PC-3 (cell line): ENCODE measurements at regions not wholly inside any gene's neighbourhood (a gene's known extent, or its start where the extent isn't known, plus 50 kb on each side); places are given as distances from the start of the nearest gene placed in this dataset.

Experiments used
- ATAC-seq: fragments of 200-7000 bp; cut with Tn5 transposase; 2 replicates; pipeline ENCODE4 v1.9.1; 2020; ENCODE audit warnings: mild to moderate bottlenecking, moderate library complexity
- BruUV-seq: library from RNA; stranded (reverse); fragments of 400-500 nt; replicated peaks from 2 replicates; lab custom pipeline; 2021; lab: Mats Ljungman, UMichigan
- CTCF ChIA-PET: fragments of 300-600 bp; sonication (Branson Sonifier 250); formaldehyde crosslinking; loops from one replicate; lab custom pipeline; 2022; ENCODE audit warnings: antibody characterized with exemption; lab: Charles Lee
- POLR2A ChIA-PET: fragments of 300-600 bp; sonication (Branson Sonifier 250); formaldehyde crosslinking; loops from one replicate; lab custom pipeline; 2022; ENCODE audit warnings: antibody characterized with exemption; ENCODE audit not compliant: unreplicated experiment; lab: Charles Lee
- DNase-seq: peaks from one replicate; pipeline ENCODE4 v3.0.0-alpha.2; 2015
- H2AFZ ChIP-seq: fragments of 300-600 bp; sonication (generic); 2 replicates; pipeline ENCODE4 v1.6.0; 2016; ENCODE audit warnings: antibody characterized with exemption, low read length
- H3F3A ChIP-seq: fragments of 300-600 bp; sonication (generic); one replicate; pipeline ENCODE4 v1.6.0; 2017; ENCODE audit warnings: antibody characterized with exemption, low read length, control low read depth, mild to moderate bottlenecking; ENCODE audit not compliant: unreplicated experiment
- H3K27ac ChIP-seq: fragments of 300-600 bp; sonication (generic); 2 replicates; pipeline ENCODE4 v1.5.1; 2016; ENCODE audit warnings: mild to moderate bottlenecking, low read length
- H3K27me3 ChIP-seq: fragments of 300-600 bp; sonication (generic); 2 replicates; pipeline ENCODE4 v1.6.1; 2016; ENCODE audit warnings: low read length, mixed read lengths
- H3K36me3 ChIP-seq: fragments of 300-600 bp; sonication (generic); 2 replicates; pipeline ENCODE4 v1.6.1; 2016; ENCODE audit warnings: low read depth, mixed run types, low read length, mixed read lengths
- H3K4me1 ChIP-seq: fragments of 300-600 bp; sonication (generic); 2 replicates; pipeline ENCODE4 v1.5.1; 2016; ENCODE audit warnings: low read length; ENCODE audit not compliant: insufficient read depth
- H3K4me2 ChIP-seq: fragments of 300-600 bp; sonication (generic); 2 replicates; pipeline ENCODE4 v1.6.0; 2016; ENCODE audit warnings: low read length
- H3K4me3 ChIP-seq: fragments of 300-600 bp; sonication (generic); 2 replicates; pipeline ENCODE4 v1.5.1; 2016; ENCODE audit warnings: mild to moderate bottlenecking, low read length, mixed read lengths
- H3K79me2 ChIP-seq: fragments of 300-600 bp; sonication (generic); 2 replicates; pipeline ENCODE4 v1.6.1; 2017; ENCODE audit warnings: low read length, mixed read lengths
- H3K9ac ChIP-seq: fragments of 300-600 bp; sonication (generic); 2 replicates; pipeline ENCODE4 v1.6.0; 2016; ENCODE audit warnings: mild to moderate bottlenecking, low read length
- H3K9me2 ChIP-seq: fragments of 300-600 bp; sonication (generic); replicated peaks from 2 replicates; pipeline ENCODE4 v1.6.1; 2016; ENCODE audit warnings: mixed run types, low read length, mixed read lengths
- H3K9me3 ChIP-seq: fragments of 300-600 bp; sonication (generic); 2 replicates; pipeline ENCODE4 v1.6.1; 2016; ENCODE audit warnings: low read length, mixed read lengths
- H4K20me1 ChIP-seq: fragments of 300-600 bp; sonication (generic); 2 replicates; pipeline ENCODE4 v1.6.1; 2016; ENCODE audit warnings: low read length, mixed read lengths
- EZH2 ChIP-seq: fragments of 300-600 bp; sonication (generic); IDR thresholded peaks from one replicate; pipeline ENCODE4 v1.6.1; 2017; ENCODE audit warnings: antibody characterized with exemption, mild to moderate bottlenecking, low read length; ENCODE audit not compliant: unreplicated experiment
- EZH2phosphoT487 ChIP-seq: fragments of 300-600 bp; sonication (generic); IDR thresholded peaks from 2 replicates; pipeline ENCODE4 v1.6.1; 2018; ENCODE audit warnings: mild to moderate bottlenecking, antibody characterized with exemption, low read length, borderline replicate concordance
- intact Hi-C: fragments of 100-400 bp; cut with micrococcal nuclease; formaldehyde crosslinking; loops from 2 replicates; pipeline ENCODE4 v1.9.0; 2023
- TF ChIP-seq, protein P1 (sequence below): fragments of 300-600 bp; sonication (generic); conservative IDR thresholded peaks from 2 replicates; pipeline ENCODE4 v1.5.1; 2017; ENCODE audit warnings: antibody characterized with exemption, low read depth, mild to moderate bottlenecking, low read length

DNA sequence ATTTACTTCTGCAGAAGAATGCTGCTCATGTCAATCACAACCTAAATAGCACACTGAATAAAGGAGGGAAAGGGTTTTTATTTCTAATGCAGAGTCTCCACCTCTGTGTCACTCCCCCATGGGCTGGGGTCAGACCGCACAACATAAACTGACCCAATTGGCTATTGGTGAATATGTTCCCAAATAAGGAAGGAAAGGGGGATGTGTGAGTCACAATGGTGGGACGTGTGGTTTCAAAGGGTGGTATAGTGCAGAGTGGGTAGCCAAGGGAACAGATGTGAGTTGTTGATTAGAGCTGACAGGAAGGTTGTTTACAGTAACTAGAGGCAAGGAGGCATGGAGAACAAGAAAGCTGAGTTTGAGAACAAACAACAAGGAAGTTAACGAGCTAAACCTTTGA, 491.8 kb downstream of the ZPLD1 start:
- Histone ChIP-seq H3K4me3 (no peak overlapping the region), H3K4me2 (no peak overlapping the region), H3K79me2 (no peaks in the 10 kb centered on the region), H3K27ac (no peak overlapping the region), H3K36me3 (no peaks in the 10 kb centered on the region), H3K9me3 (peaks cover 25% of the 10 kb centered on the region; the same call in 1 of the 2 replicates), H3K9me2 (no peaks in the 10 kb centered on the region), H3K27me3 (no peaks in the 10 kb centered on the region), H3K9ac (no peak overlapping the region), H4K20me1 (no peaks in the 10 kb centered on the region), H2AFZ (no peak overlapping the region), H3K4me1 (no peaks in the 10 kb centered on the region), H3F3A (no peaks in the 10 kb centered on the region)
- ChIA-PET CTCF (no interaction called here), POLR2A (no interaction called here)
- no peak for ATAC-seq
- intact Hi-C loops, result no loop called here
- DNase-seq, result no peak
- BruUV-seq, result no TSS peak
- no peak for TF ChIP-seq EZH2
- TF ChIP-seq, protein P1, sequence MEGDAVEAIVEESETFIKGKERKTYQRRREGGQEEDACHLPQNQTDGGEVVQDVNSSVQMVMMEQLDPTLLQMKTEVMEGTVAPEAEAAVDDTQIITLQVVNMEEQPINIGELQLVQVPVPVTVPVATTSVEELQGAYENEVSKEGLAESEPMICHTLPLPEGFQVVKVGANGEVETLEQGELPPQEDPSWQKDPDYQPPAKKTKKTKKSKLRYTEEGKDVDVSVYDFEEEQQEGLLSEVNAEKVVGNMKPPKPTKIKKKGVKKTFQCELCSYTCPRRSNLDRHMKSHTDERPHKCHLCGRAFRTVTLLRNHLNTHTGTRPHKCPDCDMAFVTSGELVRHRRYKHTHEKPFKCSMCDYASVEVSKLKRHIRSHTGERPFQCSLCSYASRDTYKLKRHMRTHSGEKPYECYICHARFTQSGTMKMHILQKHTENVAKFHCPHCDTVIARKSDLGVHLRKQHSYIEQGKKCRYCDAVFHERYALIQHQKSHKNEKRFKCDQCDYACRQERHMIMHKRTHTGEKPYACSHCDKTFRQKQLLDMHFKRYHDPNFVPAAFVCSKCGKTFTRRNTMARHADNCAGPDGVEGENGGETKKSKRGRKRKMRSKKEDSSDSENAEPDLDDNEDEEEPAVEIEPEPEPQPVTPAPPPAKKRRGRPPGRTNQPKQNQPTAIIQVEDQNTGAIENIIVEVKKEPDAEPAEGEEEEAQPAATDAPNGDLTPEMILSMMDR, result no peak
- no peak for TF ChIP-seq EZH2phosphoT487

DNA sequence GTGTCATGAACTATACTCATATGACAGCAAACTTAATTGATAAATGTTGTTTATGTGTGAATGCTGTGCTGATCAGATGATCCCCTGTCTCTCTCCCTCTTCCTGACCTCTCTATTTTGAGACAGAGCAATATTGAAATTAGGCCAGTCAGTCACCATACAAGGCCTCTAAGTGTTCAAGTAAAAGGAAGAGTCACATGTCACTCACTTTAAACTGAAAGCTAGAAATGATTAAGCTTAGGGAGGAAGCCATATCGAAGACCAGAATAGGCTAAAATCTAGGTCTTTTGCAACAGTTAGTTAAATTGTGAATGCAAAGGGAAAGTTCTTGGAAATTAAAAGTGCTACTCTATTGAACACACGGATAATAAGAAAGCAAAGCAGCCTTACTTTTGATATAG, 498.6 kb downstream of the ZPLD1 start:
- Histone ChIP-seq H2AFZ (no peak overlapping the region), H3F3A (no peaks in the 10 kb centered on the region), H3K9ac (no peak overlapping the region), H3K9me2 (no peaks in the 10 kb centered on the region), H3K36me3 (no peaks in the 10 kb centered on the region), H3K27me3 (no peaks in the 10 kb centered on the region), H3K27ac (no peak overlapping the region), H3K79me2 (no peaks in the 10 kb centered on the region), H3K4me2 (no peak overlapping the region), H3K4me3 (no peak overlapping the region), H4K20me1 (no peaks in the 10 kb centered on the region), H3K4me1 (no peaks in the 10 kb centered on the region), H3K9me3 (no peaks in the 10 kb centered on the region)
- ChIA-PET CTCF (no interaction called here), POLR2A (no interaction called here)
- intact Hi-C loops, result no loop called here
- ATAC-seq (no peak), DNase-seq (no peak)
- BruUV-seq, result no TSS peak
- TF ChIP-seq EZH2 (no peak), EZH2phosphoT487 (no peak)
- TF ChIP-seq, protein P1, result no peak

DNA sequence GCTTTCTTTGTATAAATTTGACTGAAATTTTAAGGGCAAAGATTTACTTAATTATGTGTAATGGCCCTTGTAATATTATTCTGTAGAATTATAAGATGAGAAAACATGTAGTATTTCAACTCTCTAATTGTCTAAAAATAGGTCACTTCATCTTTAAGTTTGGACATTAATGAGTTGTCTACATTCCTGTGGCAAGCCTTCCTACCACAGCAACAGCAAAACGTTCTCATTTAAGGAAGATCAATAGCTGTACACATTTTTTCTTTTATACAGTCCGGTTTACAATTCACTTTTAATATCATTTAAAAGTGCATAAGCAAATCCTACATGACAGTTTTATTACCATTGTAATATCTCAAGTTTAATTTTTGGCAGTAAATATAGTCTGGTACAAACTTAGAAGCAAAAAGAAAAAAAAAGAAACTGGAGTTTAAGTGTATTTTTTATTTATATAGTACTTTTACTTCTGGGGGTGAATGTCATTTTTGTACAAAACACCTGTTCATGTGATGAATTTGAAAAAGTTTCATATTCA, 501.8 kb downstream of the ZPLD1 start:
- CTCF ChIA-PET, result no interaction called here
- no peaks in the 10 kb centered on the region for H3K79me2 ChIP-seq
- ATAC-seq (no peak), DNase-seq (no peak)
- H3K9me3 ChIP-seq, result no peaks in the 10 kb centered on the region
- POLR2A ChIA-PET, result no interaction called here
- no TSS peak for BruUV-seq
- H3K27me3 ChIP-seq, result no peaks in the 10 kb centered on the region
- H3K36me3 ChIP-seq, result no peaks in the 10 kb centered on the region
- TF ChIP-seq, protein P1, result no peak
- no peak for TF ChIP-seq EZH2
- no peak for TF ChIP-seq EZH2phosphoT487
- H3K27ac ChIP-seq, result no peak overlapping the region
- H4K20me1 ChIP-seq, result no peaks in the 10 kb centered on the region
- no peaks in the 10 kb centered on the region for H3F3A ChIP-seq
- no peak overlapping the region for H2AFZ ChIP-seq
- H3K4me2 ChIP-seq, result no peak overlapping the region
- H3K4me1 ChIP-seq, result no peaks in the 10 kb centered on the region
- intact Hi-C loops, result no loop called here
- H3K4me3 ChIP-seq, result no peak overlapping the region
- no peak overlapping the region for H3K9ac ChIP-seq
- H3K9me2 ChIP-seq, result no peaks in the 10 kb centered on the region
